ENCODE measurements at regions not wholly inside any gene's neighbourhood (a gene's known extent, or its start where the extent isn't known, plus 50 kb on each side); places are given as distances from the start of the nearest gene placed in this dataset.

DNA sequence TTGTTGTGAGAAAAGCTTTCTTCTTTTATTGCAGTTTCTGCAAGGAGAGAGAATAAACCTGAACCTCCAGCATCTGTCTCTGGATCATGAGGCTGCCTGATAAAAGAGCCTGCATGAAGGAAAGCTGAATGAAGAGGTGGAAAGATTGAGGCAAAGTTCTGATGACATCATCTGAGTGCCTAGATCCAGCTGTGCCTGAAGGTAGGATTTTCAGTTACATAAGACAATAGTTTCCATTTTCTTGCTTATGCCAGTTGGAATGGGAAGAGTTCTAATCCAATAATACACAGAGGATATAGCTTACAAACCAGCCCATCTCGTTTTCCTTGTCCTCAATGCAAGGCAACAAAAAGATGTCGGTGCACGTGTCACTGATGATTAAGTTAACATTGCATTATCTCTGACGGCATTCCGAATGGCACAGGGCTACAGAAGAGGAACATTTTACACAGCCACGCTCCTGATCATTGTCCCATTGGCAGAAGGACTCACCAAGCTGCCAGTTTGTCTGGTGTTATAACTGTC, 105.5 kb upstream of the ERCC6L2 start:
- Histone ChIP-seq H3K4me3 (ENCODE audit: low read depth, low read length) (no peak overlapping the region), H3K27me3 (ENCODE audit: control insufficient read depth, insufficient read depth, low read length) (peaks cover 14% of the 10 kb centered on the region), H3K36me3 (ENCODE audit: control insufficient read depth, insufficient read depth, low read length) (no peaks in the 10 kb centered on the region)
- CTCF ChIA-PET = interaction anchor here (1.5 to 1.7 kb wide), 2 partner anchors 9 to 14 kb away, joined by 3 to 4 read pairs; no protein-coding TSS in a partner anchor
- TF ChIP-seq, protein P1, sequence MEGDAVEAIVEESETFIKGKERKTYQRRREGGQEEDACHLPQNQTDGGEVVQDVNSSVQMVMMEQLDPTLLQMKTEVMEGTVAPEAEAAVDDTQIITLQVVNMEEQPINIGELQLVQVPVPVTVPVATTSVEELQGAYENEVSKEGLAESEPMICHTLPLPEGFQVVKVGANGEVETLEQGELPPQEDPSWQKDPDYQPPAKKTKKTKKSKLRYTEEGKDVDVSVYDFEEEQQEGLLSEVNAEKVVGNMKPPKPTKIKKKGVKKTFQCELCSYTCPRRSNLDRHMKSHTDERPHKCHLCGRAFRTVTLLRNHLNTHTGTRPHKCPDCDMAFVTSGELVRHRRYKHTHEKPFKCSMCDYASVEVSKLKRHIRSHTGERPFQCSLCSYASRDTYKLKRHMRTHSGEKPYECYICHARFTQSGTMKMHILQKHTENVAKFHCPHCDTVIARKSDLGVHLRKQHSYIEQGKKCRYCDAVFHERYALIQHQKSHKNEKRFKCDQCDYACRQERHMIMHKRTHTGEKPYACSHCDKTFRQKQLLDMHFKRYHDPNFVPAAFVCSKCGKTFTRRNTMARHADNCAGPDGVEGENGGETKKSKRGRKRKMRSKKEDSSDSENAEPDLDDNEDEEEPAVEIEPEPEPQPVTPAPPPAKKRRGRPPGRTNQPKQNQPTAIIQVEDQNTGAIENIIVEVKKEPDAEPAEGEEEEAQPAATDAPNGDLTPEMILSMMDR (IDR thresholded peaks at IDR 0.05; ENCODE audit: insufficient read depth, low read depth, low read length) = no peak
- POLR2A ChIA-PET = no interaction called here
- no peak for DNase-seq (ENCODE audit: low read depth)

DNA sequence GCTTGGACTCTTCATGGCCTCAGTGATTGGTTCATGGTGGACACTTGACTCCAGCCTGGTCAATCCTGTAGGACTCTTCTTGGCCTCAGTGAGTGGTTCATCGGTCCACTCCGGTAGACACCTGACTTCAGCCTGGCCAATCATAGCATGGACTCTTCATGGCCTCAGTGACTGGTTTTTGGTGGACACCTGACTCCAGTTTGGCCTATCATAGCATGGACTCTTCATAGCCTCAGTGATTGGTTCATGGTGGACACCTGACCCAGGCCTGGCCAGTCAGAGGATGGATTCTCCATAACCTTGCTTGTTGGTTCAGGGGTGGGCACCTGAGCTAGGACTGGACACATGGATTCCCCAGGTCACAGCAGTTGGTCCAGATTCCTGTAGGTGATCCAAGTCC, 106.0 kb upstream of the ERCC6L2 start:
- POLR2A ChIA-PET = no interaction called here
- H3K4me3 ChIP-seq (ENCODE audit: low read depth, low read length) = no peak overlapping the region
- CTCF ChIA-PET = interaction anchor here (1.2 kb wide), 1 partner anchor 302 kb away, joined by 3 read pairs; no protein-coding TSS in a partner anchor
- DNase-seq (ENCODE audit: low read depth) = no peak
- TF ChIP-seq, protein P1 (IDR thresholded peaks at IDR 0.05; ENCODE audit: insufficient read depth, low read depth, low read length) = no peak
- H3K27me3 ChIP-seq (ENCODE audit: control insufficient read depth, insufficient read depth, low read length) = peaks cover 10% of the 10 kb centered on the region
- no peaks in the 10 kb centered on the region for H3K36me3 ChIP-seq (ENCODE audit: control insufficient read depth, insufficient read depth, low read length)

DNA sequence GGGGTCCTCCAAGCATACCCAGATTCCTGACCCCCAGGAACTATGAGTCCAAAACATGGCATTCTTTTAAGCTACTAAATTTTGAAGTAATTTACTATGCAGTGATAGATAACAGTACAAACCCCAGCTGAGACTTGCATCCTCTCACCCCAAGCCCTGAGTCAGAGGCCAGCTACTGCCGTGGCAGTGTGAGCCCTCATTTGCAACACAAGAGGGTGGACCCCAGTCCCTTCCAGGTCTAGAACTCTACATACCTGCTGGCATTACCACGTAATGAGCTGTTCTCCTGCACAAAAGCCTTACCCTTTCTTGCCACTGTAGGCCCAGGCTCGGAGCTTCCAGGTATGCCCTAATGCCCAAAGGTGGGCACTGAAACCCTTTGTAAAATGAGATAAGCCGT, 108.6 kb upstream of the ERCC6L2 start:
- TF ChIP-seq, protein P1 (IDR thresholded peaks at IDR 0.05; ENCODE audit: insufficient read depth, low read depth, low read length) = no peak
- CTCF ChIA-PET = no interaction called here
- H3K4me3 ChIP-seq (ENCODE audit: low read depth, low read length) = no peak overlapping the region
- H3K27me3 ChIP-seq (ENCODE audit: control insufficient read depth, insufficient read depth, low read length) = peaks cover 6% of the 10 kb centered on the region
- DNase-seq (ENCODE audit: low read depth) = no peak
- H3K36me3 ChIP-seq (ENCODE audit: control insufficient read depth, insufficient read depth, low read length) = no peaks in the 10 kb centered on the region
- POLR2A ChIA-PET = no interaction called here

DNA sequence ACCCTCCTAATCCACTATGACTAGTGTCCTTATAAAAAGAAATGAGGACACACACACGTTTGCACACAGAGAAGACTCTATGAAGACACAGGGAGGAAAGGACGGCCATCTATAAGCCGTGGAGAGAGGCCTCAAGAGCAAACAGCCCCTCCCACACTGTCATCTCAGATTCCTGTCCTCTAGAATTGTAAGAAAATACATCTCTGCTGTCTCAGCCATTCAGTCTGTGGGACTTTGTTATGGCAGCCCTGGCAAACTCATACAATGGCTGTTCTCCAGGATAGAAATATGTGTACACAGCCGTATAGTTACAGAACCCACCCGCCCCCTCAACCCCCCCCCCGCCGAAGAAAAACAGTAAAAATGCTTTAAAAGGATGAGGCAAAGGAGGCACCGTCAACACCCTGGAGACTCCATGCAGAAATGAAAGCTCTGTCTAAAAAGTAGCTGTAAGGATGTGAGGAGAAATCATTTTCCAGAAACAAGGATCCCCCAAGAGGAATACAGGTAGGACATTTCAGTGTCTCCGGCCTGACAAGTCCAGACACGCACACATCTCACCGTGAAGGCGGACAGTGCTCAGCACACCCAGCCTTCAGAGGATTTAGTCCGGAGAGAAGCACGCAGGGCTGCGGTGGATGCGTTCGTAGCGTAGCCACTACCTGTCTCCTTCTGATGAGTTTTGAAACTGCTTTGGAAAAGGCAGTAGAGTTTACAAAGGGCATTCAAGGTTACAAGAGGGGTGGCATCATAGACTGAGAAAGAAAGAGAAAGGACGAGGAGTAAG, 110.8 kb upstream of the ERCC6L2 start:
- DNase-seq (ENCODE audit: low read depth) = no peak
- POLR2A ChIA-PET = no interaction called here
- CTCF ChIA-PET = no interaction called here
- TF ChIP-seq, protein P1 (IDR thresholded peaks at IDR 0.05; ENCODE audit: insufficient read depth, low read depth, low read length) = no peak
- H3K27me3 ChIP-seq (ENCODE audit: control insufficient read depth, insufficient read depth, low read length) = 0 out of 2 replicates have a peak, but pooled peaks cover 1% of the 10 kb centered on the region
- no peaks in the 10 kb centered on the region for H3K36me3 ChIP-seq (ENCODE audit: control insufficient read depth, insufficient read depth, low read length)
- no peak overlapping the region for H3K4me3 ChIP-seq (ENCODE audit: low read depth, low read length)

DNA sequence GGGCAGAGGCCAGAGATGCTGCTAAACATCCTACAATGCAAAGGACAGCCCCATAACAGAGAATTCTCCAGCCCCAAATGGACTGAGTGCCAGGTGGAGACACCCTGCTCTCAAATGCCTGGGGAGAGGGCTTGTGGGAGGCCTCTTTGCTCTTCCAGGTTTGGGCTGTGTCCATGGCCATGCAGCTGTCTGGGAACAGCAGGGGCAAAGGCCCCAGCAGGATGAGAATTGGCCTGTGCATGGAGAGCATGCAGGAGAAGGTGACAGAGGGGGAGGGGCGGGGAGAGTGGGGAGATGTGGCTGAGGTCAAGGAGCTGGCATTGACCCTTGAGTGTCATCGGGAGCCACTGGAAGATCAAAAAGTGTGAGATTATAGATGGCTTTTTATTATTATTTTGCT, 111.5 kb upstream of the ERCC6L2 start:
- 0 out of 2 replicates have a peak, but pooled peaks cover 1% of the 10 kb centered on the region for H3K27me3 ChIP-seq (ENCODE audit: control insufficient read depth, insufficient read depth, low read length)
- POLR2A ChIA-PET = no interaction called here

More for the DNA sequence above, 111.5 kb upstream of the ERCC6L2 start:
- TF ChIP-seq, protein P1 (IDR thresholded peaks at IDR 0.05; ENCODE audit: insufficient read depth, low read depth, low read length) = no peak
- no peaks in the 10 kb centered on the region for H3K36me3 ChIP-seq (ENCODE audit: control insufficient read depth, insufficient read depth, low read length)
- DNase-seq (ENCODE audit: low read depth) = no peak
- CTCF ChIA-PET = interaction anchor here (0.6 kb wide), 1 partner anchor 412 kb away, joined by 4 read pairs; no protein-coding TSS in a partner anchor
- no peak overlapping the region for H3K4me3 ChIP-seq (ENCODE audit: low read depth, low read length)

Measured in BJ (cell line).